ENCODE measurements at regions not wholly inside any gene's neighbourhood (a gene's known extent, or its start where the extent isn't known, plus 50 kb on each side); places are given as distances from the start of the nearest gene placed in this dataset.

- no peak overlapping the region for H3K4me3 ChIP-seq (ENCODE audit: low read depth, low read length)
- no peak for TF ChIP-seq CTCF (conservative IDR thresholded peaks at IDR 0.05; ENCODE audit: low read depth, low read length)
- no peak for DNase-seq (ENCODE audit: low read depth)
Observed at GRCh38 chr5:10090074-10090473, 159.6 kb downstream of the ATPSCKMT start.

DNA sequence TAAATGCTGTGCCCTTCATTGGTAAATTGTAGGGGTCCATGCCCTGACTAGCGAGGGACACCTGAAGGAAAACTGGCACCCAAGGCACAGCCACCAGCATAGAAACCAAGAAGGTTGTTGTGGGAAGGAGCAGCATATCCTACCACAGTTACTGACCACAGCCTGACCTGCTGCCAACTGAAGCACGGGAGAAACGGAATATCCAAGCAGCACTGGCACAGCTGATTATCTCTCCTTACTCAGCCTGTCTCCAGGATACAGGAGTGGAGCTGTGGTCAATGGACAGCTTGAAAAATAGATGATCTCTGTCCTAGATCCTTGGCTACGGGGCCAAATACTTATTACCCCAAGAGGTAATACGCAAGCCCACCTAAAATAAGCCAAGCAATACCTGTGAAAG, 164.5 kb downstream of the ATPSCKMT start:
- DNase-seq (ENCODE audit: low read depth): no peak
- no peak overlapping the region for H3K4me3 ChIP-seq (ENCODE audit: low read depth, low read length)
- TF ChIP-seq CTCF (conservative IDR thresholded peaks at IDR 0.05; ENCODE audit: low read depth, low read length): no peak

- DNase-seq (ENCODE audit: low read depth): no peak
- no peak for TF ChIP-seq CTCF (conservative IDR thresholded peaks at IDR 0.05; ENCODE audit: low read depth, low read length)
Observed at GRCh38 chr5:10081584-10081983, 168.1 kb downstream of the ATPSCKMT start.

DNA sequence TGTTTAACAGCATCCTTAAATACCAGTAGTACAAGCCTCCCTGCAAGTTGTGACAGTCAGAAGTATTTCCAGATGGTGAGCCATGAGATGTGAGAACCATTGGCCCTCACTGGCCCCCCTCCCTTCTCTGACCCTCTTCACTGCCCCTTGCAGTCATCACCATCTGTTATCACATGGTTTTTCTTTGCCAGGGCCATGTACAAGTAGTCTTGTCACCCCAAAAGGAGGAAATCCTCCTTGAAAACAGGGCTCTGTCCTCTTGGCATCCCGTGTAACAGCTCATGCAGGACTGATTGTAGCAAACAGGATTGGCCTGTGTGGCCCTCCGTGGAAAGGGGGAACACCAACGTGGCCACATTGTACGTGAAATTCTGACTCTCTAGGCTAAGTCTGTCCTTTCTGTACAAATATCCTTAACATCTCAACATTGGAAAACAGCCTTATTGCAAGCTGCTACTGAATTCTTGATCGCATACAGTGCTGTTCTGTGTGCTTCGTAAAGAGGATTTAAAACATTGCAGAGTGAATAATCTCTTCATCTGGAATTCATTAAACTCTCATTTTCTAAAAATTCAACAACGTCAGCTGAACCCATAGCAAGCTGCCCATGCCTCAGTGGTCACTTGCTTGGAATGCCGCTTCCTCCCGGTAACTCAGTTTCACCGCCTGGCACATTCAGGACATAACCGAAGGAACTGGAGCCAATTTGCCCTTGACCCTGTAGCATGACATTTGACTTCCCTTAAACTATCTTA, 171.7 kb downstream of the ATPSCKMT start:
- TF ChIP-seq CTCF (conservative IDR thresholded peaks at IDR 0.05; ENCODE audit: low read depth, low read length): no peak
- no peak overlapping the region for H3K4me3 ChIP-seq (ENCODE audit: low read depth, low read length)
- DNase-seq (ENCODE audit: low read depth): no peak

More at GRCh38 chr5:10081584-10081983, 168.1 kb downstream of the ATPSCKMT start:
- H3K4me3 ChIP-seq (ENCODE audit: low read depth, low read length): no peak overlapping the region

DNA sequence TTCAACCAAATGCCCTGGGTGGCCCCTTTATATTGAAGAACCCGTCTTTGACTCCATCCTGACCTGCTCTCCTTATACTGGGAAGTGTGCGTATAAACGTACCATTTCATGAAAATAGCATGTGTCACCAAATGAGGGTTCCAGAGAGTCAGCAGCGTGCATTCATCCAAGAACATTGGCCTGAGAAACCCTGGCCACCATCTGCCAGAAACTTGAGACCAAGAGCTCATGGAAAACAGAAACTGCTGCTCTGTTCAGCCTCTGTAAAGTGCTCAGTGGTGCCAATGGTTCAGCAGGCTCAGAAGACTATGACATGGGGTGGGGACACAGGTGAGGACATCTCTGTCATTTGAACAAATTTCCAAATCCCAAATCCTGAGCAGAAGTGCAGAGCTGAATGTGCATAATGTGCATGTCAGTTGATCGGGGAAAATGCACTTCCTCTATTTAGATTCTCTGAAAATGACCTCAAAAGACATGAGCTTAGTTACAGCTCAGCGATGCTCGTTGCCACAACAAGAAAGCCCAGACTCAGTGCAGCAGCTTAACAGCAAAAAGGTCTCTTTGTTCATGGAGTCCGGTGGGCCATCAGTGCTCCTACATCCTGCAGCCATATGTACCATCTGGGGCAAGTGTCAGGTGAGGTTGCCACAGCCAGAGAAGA, 176.1 kb downstream of the ATPSCKMT start:
- no peak for DNase-seq (ENCODE audit: low read depth)
- TF ChIP-seq CTCF (conservative IDR thresholded peaks at IDR 0.05; ENCODE audit: low read depth, low read length): no peak
- no peak overlapping the region for H3K4me3 ChIP-seq (ENCODE audit: low read depth, low read length)

- no peak for TF ChIP-seq CTCF (conservative IDR thresholded peaks at IDR 0.05; ENCODE audit: low read depth, low read length)
- DNase-seq (ENCODE audit: low read depth): no peak
- H3K4me3 ChIP-seq (ENCODE audit: low read depth, low read length): no peak overlapping the region
Observed at GRCh38 chr5:10069637-10070313, 179.9 kb downstream of the ATPSCKMT start.

All from choroid plexus epithelial cell (primary cell).